ENCODE measurements at regions not wholly inside any gene's neighbourhood (a gene's known extent, or its start where the extent isn't known, plus 50 kb on each side); places are given as distances from the start of the nearest gene placed in this dataset.

GRCh38 chr3:117405359-117405758 is 695.8 kb downstream of the TUSC7 start:
- TF ChIP-seq GATA3 (IDR thresholded peaks at IDR 0.05; ENCODE audit: low read depth, low read length) (no peak), GATA2 (IDR thresholded peaks at IDR 0.05; ENCODE audit: low read depth, low read length) (no peak)
